ENCODE measurements at regions not wholly inside any gene's neighbourhood (a gene's known extent, or its start where the extent isn't known, plus 50 kb on each side); places are given as distances from the start of the nearest gene placed in this dataset.

GRCh38 chr9:20208961-20209371 is 413.3 kb downstream of the MLLT3 start:
- TF ChIP-seq, protein P1, sequence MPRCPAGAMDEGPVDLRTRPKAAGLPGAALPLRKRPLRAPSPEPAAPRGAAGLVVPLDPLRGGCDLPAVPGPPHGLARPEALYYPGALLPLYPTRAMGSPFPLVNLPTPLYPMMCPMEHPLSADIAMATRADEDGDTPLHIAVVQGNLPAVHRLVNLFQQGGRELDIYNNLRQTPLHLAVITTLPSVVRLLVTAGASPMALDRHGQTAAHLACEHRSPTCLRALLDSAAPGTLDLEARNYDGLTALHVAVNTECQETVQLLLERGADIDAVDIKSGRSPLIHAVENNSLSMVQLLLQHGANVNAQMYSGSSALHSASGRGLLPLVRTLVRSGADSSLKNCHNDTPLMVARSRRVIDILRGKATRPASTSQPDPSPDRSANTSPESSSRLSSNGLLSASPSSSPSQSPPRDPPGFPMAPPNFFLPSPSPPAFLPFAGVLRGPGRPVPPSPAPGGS (IDR thresholded peaks at IDR 0.05): no peak
- TF ChIP-seq CTCF (IDR thresholded peaks at IDR 0.05) (no peak), POLR2AphosphoS2 (conservative IDR thresholded peaks at IDR 0.05; ENCODE audit: low read length) (no peak), JUN (IDR thresholded peaks at IDR 0.05) (no peak), POLR2A (IDR thresholded peaks at IDR 0.05; ENCODE audit: low read length) (no peak), REST (IDR thresholded peaks at IDR 0.05) (no peak), NR3C1 (IDR thresholded peaks at IDR 0.05) (no peak), CEBPB (IDR thresholded peaks at IDR 0.05) (no peak)
